Activated CD4-positive, alpha-beta T cell treated with anti-CD3 and anti-CD28 coated beads, Interleukin-2, amount 10 ng/mL, durations not matched to agents 24 days and 14 days (primary cell): ENCODE measurements at regions not wholly inside any gene's neighbourhood (a gene's known extent, or its start where the extent isn't known, plus 50 kb on each side); places are given as distances from the start of the nearest gene placed in this dataset.

Source experiments
- DNase-seq: peaks from one replicate; pipeline ENCODE4 v3.0.0; 2022
- H3K27ac Mint-ChIP-seq: one replicate; pipeline ENCODE4 v1.8.0; 2022; ENCODE audit warnings: mild to moderate bottlenecking, mixed read lengths
- H3K27me3 Mint-ChIP-seq: one replicate; pipeline ENCODE4 v1.8.0; 2022; ENCODE audit warnings: mixed read lengths
- H3K36me3 Mint-ChIP-seq: one replicate; pipeline ENCODE4 v1.8.0; 2022; ENCODE audit warnings: low read depth, mild to moderate bottlenecking, mixed read lengths
- H3K4me1 Mint-ChIP-seq: one replicate; pipeline ENCODE4 v1.8.0; 2021; ENCODE audit warnings: mixed read lengths
- H3K4me3 Mint-ChIP-seq: one replicate; pipeline ENCODE4 v1.8.0; 2022; ENCODE audit warnings: mild to moderate bottlenecking, moderate library complexity, mixed read lengths
- H3K9me3 Mint-ChIP-seq: one replicate; pipeline ENCODE4 v1.8.0; 2021; ENCODE audit warnings: mixed read lengths
- intact Hi-C: fragments of 100-400 bp; cut with micrococcal nuclease; formaldehyde crosslinking; loops from one replicate; pipeline ENCODE4 v1.15.1; 2023

- no peaks in the 10 kb centered on the region for H3K4me1 Mint-ChIP-seq
- no peak for DNase-seq
- H3K9me3 Mint-ChIP-seq = no peaks in the 10 kb centered on the region
- intact Hi-C loops = no loop called here
- H3K27me3 Mint-ChIP-seq = no peaks in the 10 kb centered on the region
- no peaks in the 10 kb centered on the region for H3K36me3 Mint-ChIP-seq
- H3K27ac Mint-ChIP-seq = no peak overlapping the region
- no peak overlapping the region for H3K4me3 Mint-ChIP-seq
Measured at GRCh38 chr12:81998761-81999378, 239.7 kb upstream of the PPFIA2 start.

DNA sequence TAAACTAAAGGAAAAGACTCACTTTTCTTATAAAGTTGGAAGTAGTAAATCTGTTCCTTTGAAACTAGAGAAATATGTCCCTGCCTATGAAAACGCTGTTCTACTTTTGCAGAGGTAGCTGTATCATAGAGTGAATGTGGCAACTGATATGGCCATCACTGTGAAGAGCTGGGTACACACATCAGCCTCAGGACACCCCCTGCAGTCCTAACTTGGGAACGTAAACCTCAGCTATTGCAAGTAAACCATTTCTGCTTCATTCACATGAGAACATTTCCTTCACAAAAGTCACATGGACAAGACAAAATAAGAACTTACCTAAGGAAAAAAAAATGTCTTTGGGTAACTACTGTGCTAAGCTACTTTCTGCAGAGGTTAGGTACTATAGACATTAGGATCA lies 233.3 kb upstream of the PPFIA2 start:
- Mint-ChIP-seq H3K27me3 (no peaks in the 10 kb centered on the region), H3K36me3 (no peaks in the 10 kb centered on the region), H3K4me1 (no peaks in the 10 kb centered on the region), H3K4me3 (no peak overlapping the region), H3K27ac (no peak overlapping the region), H3K9me3 (no peaks in the 10 kb centered on the region)
- DNase-seq = peak; percentile 76
- intact Hi-C loops = no loop called here

- Mint-ChIP-seq H3K36me3 (no peaks in the 10 kb centered on the region), H3K4me3 (no peak overlapping the region), H3K27ac (no peak overlapping the region), H3K9me3 (no peaks in the 10 kb centered on the region), H3K4me1 (no peaks in the 10 kb centered on the region), H3K27me3 (no peaks in the 10 kb centered on the region)
- no peak for DNase-seq
- intact Hi-C loops = no loop called here
Measured at GRCh38 chr12:81991868-81992267, 232.7 kb upstream of the PPFIA2 start.

DNA sequence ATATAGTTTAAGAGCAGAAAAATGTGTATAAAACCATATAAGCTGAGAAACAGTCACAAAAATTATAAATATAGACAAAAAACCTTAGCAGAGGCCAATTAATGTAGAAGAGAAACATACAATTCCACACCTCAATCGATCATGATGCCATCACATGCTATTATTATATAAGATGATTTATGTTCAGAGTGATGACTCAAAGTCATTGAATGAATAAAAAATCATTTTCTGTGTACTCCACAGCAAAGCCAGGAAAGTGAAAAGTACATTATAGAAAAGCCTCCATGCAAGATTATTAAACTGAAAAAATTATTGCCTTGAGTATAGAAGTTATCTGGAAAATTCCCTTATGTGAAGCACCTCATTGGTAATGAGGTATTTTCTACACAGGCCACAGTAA lies 229.2 kb upstream of the PPFIA2 start:
- no peak for DNase-seq
- H3K27me3 Mint-ChIP-seq = no peaks in the 10 kb centered on the region
- no peak overlapping the region for H3K27ac Mint-ChIP-seq
- H3K9me3 Mint-ChIP-seq = no peaks in the 10 kb centered on the region
- no peaks in the 10 kb centered on the region for H3K4me1 Mint-ChIP-seq
- H3K36me3 Mint-ChIP-seq = no peaks in the 10 kb centered on the region
- intact Hi-C loops = no loop called here
- no peak overlapping the region for H3K4me3 Mint-ChIP-seq

- Mint-ChIP-seq H3K4me1 (no peaks in the 10 kb centered on the region), H3K27me3 (no peaks in the 10 kb centered on the region), H3K4me3 (no peak overlapping the region), H3K36me3 (no peaks in the 10 kb centered on the region), H3K27ac (no peak overlapping the region), H3K9me3 (no peaks in the 10 kb centered on the region)
- intact Hi-C loops = no loop called here
- DNase-seq = no peak
Measured at GRCh38 chr12:81987371-81987770, 228.2 kb upstream of the PPFIA2 start.

DNA sequence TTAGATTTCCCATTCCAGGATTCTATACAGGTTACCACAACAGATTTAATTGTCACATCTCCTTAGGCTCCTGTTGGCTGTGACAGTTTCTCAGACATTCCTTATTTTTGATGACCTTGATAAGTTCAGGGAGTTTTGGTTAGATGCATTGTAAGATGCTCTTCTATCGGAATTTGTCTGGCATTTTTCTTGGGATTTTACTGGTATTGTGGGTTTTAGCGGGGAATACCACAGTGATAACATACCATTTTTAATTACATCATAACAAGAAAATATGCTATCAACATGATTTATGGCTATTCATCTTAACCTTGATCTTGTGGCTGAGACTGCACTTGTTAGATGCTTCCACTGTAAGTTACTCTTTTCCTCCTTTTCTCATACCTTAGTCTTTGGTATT lies 217.5 kb upstream of the PPFIA2 start:
- no peaks in the 10 kb centered on the region for H3K4me1 Mint-ChIP-seq
- H3K27ac Mint-ChIP-seq = no peak overlapping the region
- intact Hi-C loops = no loop called here
- DNase-seq = no peak
- H3K4me3 Mint-ChIP-seq = no peak overlapping the region
- peaks cover 6% of the 10 kb centered on the region for H3K9me3 Mint-ChIP-seq
- no peaks in the 10 kb centered on the region for H3K27me3 Mint-ChIP-seq
- H3K36me3 Mint-ChIP-seq = no peaks in the 10 kb centered on the region

- intact Hi-C loops = no loop called here
- Mint-ChIP-seq H3K4me3 (no peak overlapping the region), H3K27me3 (no peaks in the 10 kb centered on the region), H3K27ac (no peak overlapping the region), H3K9me3 (no peaks in the 10 kb centered on the region), H3K4me1 (no peaks in the 10 kb centered on the region), H3K36me3 (no peaks in the 10 kb centered on the region)
- DNase-seq = no peak
Measured at GRCh38 chr12:81974762-81975161, 215.6 kb upstream of the PPFIA2 start.

GRCh38 chr12:81968421-81968820 lies 209.3 kb upstream of the PPFIA2 start:
- Mint-ChIP-seq H3K4me1 (no peaks in the 10 kb centered on the region), H3K27ac (no peak overlapping the region), H3K9me3 (no peaks in the 10 kb centered on the region), H3K4me3 (no peak overlapping the region), H3K36me3 (no peaks in the 10 kb centered on the region), H3K27me3 (no peaks in the 10 kb centered on the region)
- no peak for DNase-seq
- intact Hi-C loops = no loop called here

DNA sequence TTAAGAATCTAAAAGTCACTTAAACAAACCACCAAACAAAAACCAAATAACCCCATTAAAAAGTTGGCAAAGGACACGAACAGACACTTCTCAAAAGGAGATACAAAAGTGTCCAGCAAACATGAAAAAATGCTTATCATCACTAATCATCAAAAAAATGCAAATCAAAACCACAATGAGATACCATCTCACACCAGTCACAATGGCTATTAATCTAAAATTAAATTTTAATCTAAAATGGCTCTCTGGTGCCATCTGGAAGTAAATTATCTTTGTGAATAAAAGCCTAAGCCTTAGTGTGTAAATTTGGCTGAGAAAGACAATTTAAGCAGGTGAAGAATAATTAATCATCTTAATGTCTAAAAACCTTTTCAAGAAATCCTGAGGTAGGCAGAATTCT lies 204.5 kb upstream of the PPFIA2 start:
- H3K27me3 Mint-ChIP-seq = peaks cover 2% of the 10 kb centered on the region
- H3K9me3 Mint-ChIP-seq = no peaks in the 10 kb centered on the region
- no peaks in the 10 kb centered on the region for H3K36me3 Mint-ChIP-seq
- no peak overlapping the region for H3K27ac Mint-ChIP-seq
- no peak overlapping the region for H3K4me3 Mint-ChIP-seq
- intact Hi-C loops = no loop called here
- H3K4me1 Mint-ChIP-seq = no peaks in the 10 kb centered on the region
- no peak for DNase-seq

DNA sequence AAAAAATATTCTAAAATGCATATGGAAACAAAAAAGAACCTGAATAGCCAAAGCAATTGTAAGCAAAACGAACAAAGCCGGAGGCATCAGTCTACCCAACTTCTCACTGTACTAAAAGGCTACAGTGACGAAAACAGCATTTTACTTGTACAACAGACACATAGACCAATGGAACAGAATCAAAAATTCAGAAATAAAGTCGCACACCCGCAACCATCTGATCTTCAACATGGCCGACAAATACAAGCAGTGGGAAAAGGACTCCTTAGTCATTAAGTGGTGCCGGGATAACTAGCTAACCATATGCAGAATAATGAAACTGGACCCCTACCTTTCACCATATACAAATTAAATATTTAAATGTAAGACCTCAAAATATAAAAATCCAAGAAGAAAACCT lies 203.9 kb upstream of the PPFIA2 start:
- no peak for DNase-seq
- no peak overlapping the region for H3K27ac Mint-ChIP-seq
- peaks cover 4% of the 10 kb centered on the region for H3K27me3 Mint-ChIP-seq
- no peak overlapping the region for H3K4me3 Mint-ChIP-seq
- intact Hi-C loops = no loop called here
- H3K4me1 Mint-ChIP-seq = no peaks in the 10 kb centered on the region
- no peaks in the 10 kb centered on the region for H3K9me3 Mint-ChIP-seq
- H3K36me3 Mint-ChIP-seq = no peaks in the 10 kb centered on the region

DNA sequence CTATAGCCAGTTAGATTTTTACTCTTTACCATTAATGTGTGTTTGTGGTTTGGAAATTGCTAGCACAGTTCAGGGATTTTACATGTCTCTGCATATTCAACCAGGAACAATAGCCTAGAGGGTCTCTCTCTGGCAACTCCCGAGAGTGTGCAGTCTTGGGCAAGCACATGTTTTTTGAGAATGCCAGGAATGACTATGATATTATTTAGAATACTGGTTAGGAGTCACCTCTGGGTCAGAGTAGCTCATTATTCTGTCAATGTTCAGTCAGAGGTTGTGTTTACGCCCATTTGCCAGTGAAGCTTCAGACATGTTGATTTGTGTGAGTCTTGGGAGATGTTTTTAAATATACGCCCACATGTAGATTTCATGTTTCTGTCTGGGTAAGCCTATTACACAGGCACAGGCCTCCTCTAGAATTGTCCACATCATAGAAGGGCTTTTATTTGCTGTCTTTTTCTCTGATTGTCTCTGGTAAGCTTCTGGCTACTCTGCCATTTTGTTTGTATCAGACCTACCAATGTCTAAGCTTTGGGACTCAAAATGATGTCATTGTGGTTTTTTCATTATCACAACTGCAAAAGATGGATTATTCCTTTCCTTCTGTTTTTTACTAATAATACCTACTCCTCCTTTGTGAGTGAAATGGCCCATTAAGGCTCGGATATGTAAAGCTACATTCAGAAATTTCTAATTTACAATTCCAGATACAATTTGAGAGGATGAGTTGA lies 203.1 kb upstream of the PPFIA2 start:
- Mint-ChIP-seq H3K27me3 (peaks cover 4% of the 10 kb centered on the region), H3K4me3 (no peak overlapping the region), H3K9me3 (no peaks in the 10 kb centered on the region), H3K27ac (no peak overlapping the region), H3K36me3 (no peaks in the 10 kb centered on the region), H3K4me1 (no peaks in the 10 kb centered on the region)
- DNase-seq = no peak
- intact Hi-C loops = no loop called here

DNA sequence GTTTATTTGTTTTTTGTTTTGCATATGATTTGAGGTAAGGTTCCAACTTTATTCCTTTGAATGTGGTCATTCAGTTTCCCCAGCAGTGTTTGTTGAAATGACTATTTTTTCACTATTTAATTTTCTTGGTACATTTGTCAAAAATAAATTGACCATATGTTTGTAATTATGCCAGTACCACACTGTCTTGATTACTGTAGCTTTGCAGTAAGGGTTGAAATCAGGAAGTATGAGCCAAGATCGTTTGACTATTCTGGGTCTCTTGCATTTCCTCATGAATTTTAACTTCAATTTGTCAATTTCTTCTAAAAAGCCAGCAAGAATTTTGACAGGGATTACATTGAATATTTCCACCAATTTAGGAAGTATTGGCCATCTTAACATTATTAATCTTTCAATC lies 199.3 kb upstream of the PPFIA2 start:
- H3K4me3 Mint-ChIP-seq = no peak overlapping the region
- no peaks in the 10 kb centered on the region for H3K9me3 Mint-ChIP-seq
- intact Hi-C loops = loop anchor here (10.0 kb wide), 1 partner anchor 154 kb away; no protein-coding TSS in a partner anchor
- H3K27ac Mint-ChIP-seq = no peak overlapping the region
- peaks cover 8% of the 10 kb centered on the region for H3K4me1 Mint-ChIP-seq
- H3K27me3 Mint-ChIP-seq = peaks cover 4% of the 10 kb centered on the region
- no peaks in the 10 kb centered on the region for H3K36me3 Mint-ChIP-seq
- no peak for DNase-seq

DNA sequence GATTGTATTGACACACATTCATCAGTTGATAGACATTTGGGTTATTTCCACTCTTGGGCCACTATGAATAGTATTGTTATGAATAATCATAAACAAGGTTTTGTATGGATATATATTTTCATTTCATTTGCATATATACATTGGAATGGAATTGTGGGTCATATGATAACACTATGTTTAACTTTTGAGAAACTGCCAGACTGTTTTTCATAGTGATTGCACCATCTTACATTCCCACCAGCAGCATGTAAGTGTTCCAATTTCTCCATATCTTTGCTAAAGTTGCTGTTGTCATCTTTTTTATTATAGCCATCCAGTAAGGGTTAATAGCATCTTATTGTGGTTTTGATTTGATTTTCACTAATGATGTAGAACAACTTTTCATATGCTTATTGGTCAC lies 198.5 kb upstream of the PPFIA2 start:
- intact Hi-C loops = loop anchor here (10.0 kb wide), 1 partner anchor 153 kb away; no protein-coding TSS in a partner anchor
- H3K36me3 Mint-ChIP-seq = no peaks in the 10 kb centered on the region
- no peak for DNase-seq

GRCh38 chr12:81956468-81956860 lies 197.3 kb upstream of the PPFIA2 start:
- no peak for DNase-seq
- intact Hi-C loops = loop anchor here (10.0 kb wide), 1 partner anchor 152 kb away; no protein-coding TSS in a partner anchor
- no peak overlapping the region for H3K4me3 Mint-ChIP-seq
- H3K36me3 Mint-ChIP-seq = no peaks in the 10 kb centered on the region
- H3K9me3 Mint-ChIP-seq = no peaks in the 10 kb centered on the region
- H3K27ac Mint-ChIP-seq = no peak overlapping the region
- peaks cover 8% of the 10 kb centered on the region for H3K4me1 Mint-ChIP-seq
- H3K27me3 Mint-ChIP-seq = peaks cover 4% of the 10 kb centered on the region

More for the DNA sequence above, 198.5 kb upstream of the PPFIA2 start:
- no peak overlapping the region for H3K27ac Mint-ChIP-seq
- H3K4me1 Mint-ChIP-seq = peaks cover 8% of the 10 kb centered on the region
- peaks cover 4% of the 10 kb centered on the region for H3K27me3 Mint-ChIP-seq
- H3K4me3 Mint-ChIP-seq = no peak overlapping the region
- no peaks in the 10 kb centered on the region for H3K9me3 Mint-ChIP-seq
